HG03469 (cell line): ENCODE measurements at regions not wholly inside any gene's neighbourhood (a gene's known extent, or its start where the extent isn't known, plus 50 kb on each side); places are given as distances from the start of the nearest gene placed in this dataset.
A peak's percentile ranks its signal among the peaks of the same experiment; 100 is the strongest.
"Not testable (repeated sequence)": the region's sequence is repeated elsewhere in the genome, so short reads cannot be mapped to it uniquely, and the experiment has no call there.

Experiments
- ATAC-seq: cut with Tn5 transposase; IDR thresholded peaks from one replicate; pipeline ENCODE4 v1.9.1; 2021; ENCODE audit warnings: mild to moderate bottlenecking, moderate library complexity, moderate number of reproducible peaks; ENCODE audit not compliant: unreplicated experiment

- peak; percentile 62 for ATAC-seq
Observed at GRCh38 chrX:37075892-37076595, 67.9 kb downstream of the FAM47C start.

- ATAC-seq = no peak
Observed at GRCh38 chrX:37076983-37077382, 68.8 kb downstream of the FAM47C start.

GRCh38 chrX:37077646-37078433, 69.7 kb downstream of the FAM47C start:
- ATAC-seq = no peak

- ATAC-seq = no peak
Observed at GRCh38 chrX:37078434-37078703, 70.2 kb downstream of the FAM47C start.

- no peak for ATAC-seq
Observed at GRCh38 chrX:37083880-37084279, 75.7 kb downstream of the FAM47C start.

- not testable (repeated sequence) for ATAC-seq
Observed at GRCh38 chrX:37085699-37086098, 77.5 kb downstream of the FAM47C start.

GRCh38 chrX:37086820-37087219, 78.7 kb downstream of the FAM47C start:
- ATAC-seq = not testable (repeated sequence)

- ATAC-seq = not testable (repeated sequence)
Observed at GRCh38 chrX:37087875-37088274, 79.7 kb downstream of the FAM47C start.

- ATAC-seq = not testable (repeated sequence)
Observed at GRCh38 chrX:37088778-37089177, 80.6 kb downstream of the FAM47C start.

- not testable (repeated sequence) for ATAC-seq
Observed at GRCh38 chrX:37090142-37090541, 82.0 kb downstream of the FAM47C start.

GRCh38 chrX:37096422-37097124, 88.4 kb downstream of the FAM47C start:
- not testable (repeated sequence) for ATAC-seq
